Muscle of arm (tissue), 1 donor: ENCODE measurements at regions not wholly inside any gene's neighbourhood (a gene's known extent, or its start where the extent isn't known, plus 50 kb on each side); places are given as distances from the start of the nearest gene placed in this dataset.
"Not testable (repeated sequence)": the region's sequence is repeated elsewhere in the genome, so short reads cannot be mapped to it uniquely, and the experiment has no call there.

Source experiments
- DNase-seq: peaks from one replicate; pipeline ENCODE4 v3.0.0-alpha.2; 2013

GRCh38 chr3:162987085-162987794 lies 1490.6 kb downstream of the OTOL1 start:
- not testable (repeated sequence) for DNase-seq

- DNase-seq, result no peak
Observed at GRCh38 chr3:162992741-162993140, 1496.1 kb downstream of the OTOL1 start.

- no peak for DNase-seq
Observed at GRCh38 chr3:162994165-162994564, 1497.6 kb downstream of the OTOL1 start.

GRCh38 chr3:162996368-162996767 lies 1499.8 kb downstream of the OTOL1 start:
- DNase-seq, result no peak

GRCh38 chr3:162998205-162998604 lies 1501.6 kb downstream of the OTOL1 start:
- DNase-seq, result no peak

- no peak for DNase-seq
Observed at GRCh38 chr3:163011596-163011995, 1515.0 kb downstream of the OTOL1 start.

- DNase-seq, result no peak
Observed at GRCh38 chr3:163016251-163016650, 1519.6 kb downstream of the OTOL1 start.

GRCh38 chr3:163018067-163018466 lies 1521.5 kb downstream of the OTOL1 start:
- DNase-seq, result no peak

GRCh38 chr3:163018664-163019063 lies 1522.1 kb downstream of the OTOL1 start:
- no peak for DNase-seq

- DNase-seq, result no peak
Observed at GRCh38 chr3:163019260-163019659, 1522.7 kb downstream of the OTOL1 start.

- no peak for DNase-seq
Observed at GRCh38 chr3:163033652-163034051, 1537.0 kb downstream of the OTOL1 start.

GRCh38 chr3:163039636-163040035 lies 1543.0 kb downstream of the OTOL1 start:
- DNase-seq, result no peak

GRCh38 chr3:163043074-163043473 lies 1546.5 kb downstream of the OTOL1 start:
- no peak for DNase-seq

GRCh38 chr3:163045945-163046344 lies 1549.3 kb downstream of the OTOL1 start:
- DNase-seq, result no peak

- no peak for DNase-seq
Observed at GRCh38 chr3:163048881-163049280, 1552.3 kb downstream of the OTOL1 start.

- DNase-seq, result peak; percentile 4
Observed at GRCh38 chr3:163056874-163057497, 1560.4 kb downstream of the OTOL1 start.

GRCh38 chr3:163058031-163058854 lies 1561.6 kb downstream of the OTOL1 start:
- DNase-seq, result peak; percentile 12

GRCh38 chr3:163071713-163072112 lies 1575.1 kb downstream of the OTOL1 start:
- no peak for DNase-seq
